ENCODE measurements at regions not wholly inside any gene's neighbourhood (a gene's known extent, or its start where the extent isn't known, plus 50 kb on each side); places are given as distances from the start of the nearest gene placed in this dataset.

GRCh38 chr6:139580592-139581484 lies 206.4 kb upstream of the CITED2 start:
- TF ChIP-seq CTCF (IDR thresholded peaks at IDR 0.05; ENCODE audit: low read depth, low read length, missing control alignments): no peak
- no peak for DNase-seq (ENCODE audit: low read depth)
- in situ Hi-C loops (cut with HindIII; ENCODE audit: low sequenced_read_pairs): no loop called here
- H3K4me3 ChIP-seq (ENCODE audit: low read depth, low read length): no peak overlapping the region

DNA sequence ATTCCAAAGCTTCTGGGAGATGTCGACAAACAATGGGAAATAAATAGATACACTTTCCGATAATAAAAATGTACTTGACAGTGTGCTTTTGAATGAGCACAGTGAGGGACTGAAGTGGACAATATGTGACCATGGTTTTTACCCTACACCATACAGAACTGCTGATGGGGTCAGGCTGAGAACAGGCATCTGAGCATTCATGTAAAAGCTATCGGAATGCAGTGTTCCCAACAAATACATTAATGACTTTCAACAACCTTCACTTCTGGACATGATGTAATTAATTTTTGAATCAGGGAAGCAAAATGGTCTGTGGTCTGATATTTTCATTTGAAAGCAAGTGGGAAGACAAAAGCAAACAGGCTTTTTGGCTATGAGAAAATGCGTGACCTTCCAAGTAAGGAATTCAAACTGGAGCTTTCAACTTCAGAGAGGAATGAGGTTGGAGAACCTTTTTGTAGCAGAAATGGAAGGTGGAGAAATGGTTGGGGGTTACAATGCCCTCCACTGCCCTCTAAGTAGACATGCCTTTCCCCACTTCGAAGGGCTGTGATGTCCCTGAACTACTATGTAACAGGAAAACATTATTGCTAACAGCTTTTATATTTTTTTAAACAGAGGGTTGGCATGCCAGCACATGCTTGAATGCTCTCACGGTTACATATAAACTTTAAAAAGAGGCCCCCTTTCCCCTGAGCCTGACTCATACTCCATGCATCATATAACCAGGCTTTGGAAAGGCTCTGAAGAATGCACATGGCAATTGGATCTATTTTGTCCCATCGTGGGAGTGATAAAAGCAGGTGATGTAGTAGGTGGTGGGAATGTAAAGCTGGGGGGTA lies 203.5 kb upstream of the CITED2 start:
- in situ Hi-C loops (cut with HindIII; ENCODE audit: low sequenced_read_pairs): no loop called here
- DNase-seq (ENCODE audit: low read depth): peak; percentile 89
- H3K4me3 ChIP-seq (ENCODE audit: low read depth, low read length): no peak overlapping the region
- no peak for TF ChIP-seq CTCF (IDR thresholded peaks at IDR 0.05; ENCODE audit: low read depth, low read length, missing control alignments)

DNA sequence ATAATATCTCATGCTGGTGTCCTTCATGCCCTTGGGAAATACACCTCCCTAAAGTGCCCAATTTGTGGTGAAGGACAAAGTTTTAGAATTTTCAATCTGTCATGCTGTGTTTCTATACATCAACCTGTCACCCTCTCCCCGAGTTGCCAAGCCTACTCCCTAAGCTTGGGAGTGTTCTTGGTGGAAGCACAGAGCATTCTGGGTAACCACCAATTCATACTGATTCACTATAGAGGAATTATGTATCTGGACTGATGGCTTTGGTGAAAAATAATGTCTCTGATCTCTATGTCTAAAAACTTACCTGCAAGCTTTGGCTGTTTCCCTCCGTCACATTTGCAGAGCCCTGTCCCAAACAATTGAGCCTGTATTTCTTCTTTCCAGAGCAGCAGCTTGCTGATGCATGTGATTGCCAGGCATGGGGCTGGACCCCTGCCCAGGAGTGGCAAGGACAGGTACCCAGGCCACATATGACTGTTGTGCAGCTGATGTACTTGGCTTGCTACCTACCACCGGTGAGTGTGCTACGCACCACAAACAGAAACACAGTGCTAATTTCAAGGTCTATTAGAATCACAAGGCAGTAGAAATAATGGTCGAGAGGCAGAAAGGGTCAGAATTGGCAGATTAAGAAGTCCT lies 202.8 kb upstream of the CITED2 start:
- no peak for DNase-seq (ENCODE audit: low read depth)
- in situ Hi-C loops (cut with HindIII; ENCODE audit: low sequenced_read_pairs): no loop called here
- H3K4me3 ChIP-seq (ENCODE audit: low read depth, low read length): no peak overlapping the region
- TF ChIP-seq CTCF (IDR thresholded peaks at IDR 0.05; ENCODE audit: low read depth, low read length, missing control alignments): no peak

- TF ChIP-seq CTCF (IDR thresholded peaks at IDR 0.05; ENCODE audit: low read depth, low read length, missing control alignments): no peak
- no peak for DNase-seq (ENCODE audit: low read depth)
- H3K4me3 ChIP-seq (ENCODE audit: low read depth, low read length): no peak overlapping the region
- in situ Hi-C loops (cut with HindIII; ENCODE audit: low sequenced_read_pairs): no loop called here
Measured at GRCh38 chr6:139572001-139572400, 197.6 kb upstream of the CITED2 start.

GRCh38 chr6:139570166-139570565 lies 195.7 kb upstream of the CITED2 start:
- TF ChIP-seq CTCF (IDR thresholded peaks at IDR 0.05; ENCODE audit: low read depth, low read length, missing control alignments): no peak
- no peak for DNase-seq (ENCODE audit: low read depth)
- in situ Hi-C loops (cut with HindIII; ENCODE audit: low sequenced_read_pairs): no loop called here
- H3K4me3 ChIP-seq (ENCODE audit: low read depth, low read length): no peak overlapping the region

DNA sequence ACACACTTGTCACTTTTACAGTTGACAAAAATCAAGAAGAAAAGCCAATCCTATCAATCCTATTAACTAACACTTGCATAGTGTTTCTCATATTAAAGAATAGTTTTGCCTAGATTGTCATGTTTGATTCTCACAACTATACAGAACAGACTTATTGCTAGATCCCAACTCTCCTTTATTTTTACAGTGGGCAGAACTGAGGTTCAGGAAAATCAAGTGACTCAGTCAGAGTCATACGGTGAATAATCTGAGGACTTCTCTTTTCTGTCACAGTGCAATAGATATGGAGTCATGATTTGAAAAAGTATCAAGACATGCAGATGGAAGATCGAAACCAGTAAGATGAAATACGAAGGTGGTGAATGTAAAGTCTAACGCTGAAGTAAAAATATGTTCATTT lies 195.1 kb upstream of the CITED2 start:
- in situ Hi-C loops (cut with HindIII; ENCODE audit: low sequenced_read_pairs): no loop called here
- no peak overlapping the region for H3K4me3 ChIP-seq (ENCODE audit: low read depth, low read length)
- TF ChIP-seq CTCF (IDR thresholded peaks at IDR 0.05; ENCODE audit: low read depth, low read length, missing control alignments): no peak
- DNase-seq (ENCODE audit: low read depth): no peak
